ENCODE measurements at regions not wholly inside any gene's neighbourhood (a gene's known extent, or its start where the extent isn't known, plus 50 kb on each side); places are given as distances from the start of the nearest gene placed in this dataset.
"Not testable (repeated sequence)": the region's sequence is repeated elsewhere in the genome, so short reads cannot be mapped to it uniquely, and the experiment has no call there.

GRCh38 chrX:140053846-140054245 lies 88.5 kb upstream of the CXorf66 start:
- no peak for DNase-seq

DNA sequence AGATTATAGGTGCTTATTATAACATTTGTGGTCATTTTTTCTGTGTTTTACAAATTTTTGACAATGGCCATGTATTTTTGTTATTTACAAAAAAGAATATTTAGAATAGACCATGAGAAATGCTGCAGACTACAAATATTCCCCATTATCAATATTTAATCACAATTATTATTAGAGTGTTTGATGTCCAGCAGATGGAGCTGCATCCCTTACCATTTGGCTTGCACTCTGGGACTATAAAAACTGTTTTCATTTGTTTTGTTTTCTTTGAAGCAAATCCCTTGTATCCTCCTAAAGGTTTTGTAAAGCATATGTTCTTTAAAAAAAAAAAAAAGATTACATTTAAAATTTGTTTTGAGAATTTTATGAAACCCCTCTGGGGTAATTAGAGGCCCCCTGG lies 85.6 kb upstream of the CXorf66 start:
- no peak for DNase-seq

DNA sequence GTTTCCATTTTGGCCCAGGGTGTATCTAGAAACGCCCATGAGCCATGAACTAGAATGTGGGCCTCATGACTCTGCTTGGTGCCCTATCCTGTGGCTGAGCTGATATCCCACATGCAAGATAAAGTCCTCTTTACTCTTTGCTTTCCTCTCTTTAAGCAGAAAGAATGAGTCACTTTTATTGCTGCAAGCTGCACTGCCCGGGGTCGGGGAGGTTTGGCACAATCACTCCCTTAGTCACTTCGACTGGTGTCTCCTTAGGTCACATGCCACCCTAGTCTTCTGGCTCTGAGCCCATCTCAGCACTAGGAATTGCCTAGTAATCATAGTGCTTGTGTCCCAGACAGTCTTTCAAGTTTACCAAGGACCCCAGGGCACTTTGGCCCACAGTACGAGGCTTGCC lies 75.1 kb upstream of the CXorf66 start:
- DNase-seq: no peak

- DNase-seq: no peak
These were observed 73.5 kb upstream of the CXorf66 start for GRCh38 chrX:140038842-140039241.

DNA sequence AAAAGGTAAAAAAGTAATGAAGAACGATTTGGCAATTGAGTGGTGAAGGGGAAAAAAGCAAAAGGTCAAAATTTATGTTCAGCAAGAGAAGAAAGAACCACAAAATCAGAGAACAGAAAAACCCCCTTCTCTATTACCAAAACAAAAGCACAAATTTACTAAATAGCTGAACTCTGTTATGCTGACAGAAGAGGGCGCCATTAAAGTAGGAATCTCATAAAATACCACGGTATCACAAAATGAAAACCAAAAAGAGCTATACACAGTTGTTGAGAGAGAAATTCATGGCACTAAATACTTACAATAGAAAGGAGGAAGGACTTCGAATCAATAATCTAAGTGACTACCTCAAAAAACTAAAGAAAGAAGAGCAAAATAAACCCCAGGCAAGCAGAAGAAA lies 69.6 kb upstream of the CXorf66 start:
- no peak for DNase-seq

DNA sequence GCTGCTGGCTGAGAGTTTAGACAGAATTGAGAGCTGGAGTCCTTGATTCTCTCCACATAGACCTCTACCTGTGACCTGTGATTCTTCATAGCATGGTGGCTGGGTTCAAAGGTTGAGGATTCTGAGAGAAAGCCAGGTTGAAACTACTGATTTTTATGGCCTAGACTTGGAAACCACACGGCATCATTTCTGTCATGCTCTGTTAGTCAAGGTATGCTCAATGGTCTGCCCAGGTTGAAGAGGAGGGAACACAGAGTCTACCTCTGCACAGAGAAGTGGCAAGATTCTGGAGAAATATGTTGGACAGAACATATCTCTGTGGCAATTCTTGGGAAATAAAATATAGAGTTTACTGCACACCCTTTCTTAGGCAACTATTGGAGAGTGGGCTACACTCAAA lies 57.2 kb upstream of the CXorf66 start:
- DNase-seq: no peak

GRCh38 chrX:140019134-140019533 lies 53.8 kb upstream of the CXorf66 start:
- DNase-seq: not testable (repeated sequence)
